ENCODE measurements at regions not wholly inside any gene's neighbourhood (a gene's known extent, or its start where the extent isn't known, plus 50 kb on each side); places are given as distances from the start of the nearest gene placed in this dataset.

- no peak for TF ChIP-seq CTCF (IDR thresholded peaks at IDR 0.05; ENCODE audit: extremely low read depth, low read depth, low read length)
- Histone ChIP-seq H2AFZ (ENCODE audit: low read length) (no peak overlapping the region), H3K4me2 (ENCODE audit: insufficient read depth, low read length) (no peak overlapping the region), H4K20me1 (ENCODE audit: insufficient read depth, low read length) (no peaks in the 10 kb centered on the region), H3K4me3 (ENCODE audit: insufficient read depth, low read length) (no peak overlapping the region), H3K9me3 (ENCODE audit: low read depth, low read length) (no peaks in the 10 kb centered on the region), H3K36me3 (ENCODE audit: insufficient read depth, low read length) (no peaks in the 10 kb centered on the region), H3K4me1 (ENCODE audit: insufficient read depth, low read length) (peaks cover 8% of the 10 kb centered on the region), H3K27ac (ENCODE audit: low read depth, low read length) (no peak overlapping the region), H3K27me3 (ENCODE audit: insufficient read depth, low read length) (no peaks in the 10 kb centered on the region), H3K79me2 (ENCODE audit: insufficient read depth, low read length) (no peaks in the 10 kb centered on the region)
- DNase-seq (ENCODE audit: insufficient read length, low spot score, missing footprints) = no peak
Observed at GRCh38 chr15:39438260-39438659, 142.6 kb upstream of the THBS1 start.

- no peak overlapping the region for H3K27ac ChIP-seq (ENCODE audit: low read depth, low read length)
- no peaks in the 10 kb centered on the region for H3K9me3 ChIP-seq (ENCODE audit: low read depth, low read length)
- H3K4me2 ChIP-seq (ENCODE audit: insufficient read depth, low read length) = no peak overlapping the region
- DNase-seq (ENCODE audit: insufficient read length, low spot score, missing footprints) = no peak
- no peak overlapping the region for H2AFZ ChIP-seq (ENCODE audit: low read length)
- no peak for TF ChIP-seq CTCF (IDR thresholded peaks at IDR 0.05; ENCODE audit: extremely low read depth, low read depth, low read length)
- H3K4me1 ChIP-seq (ENCODE audit: insufficient read depth, low read length) = peaks cover 8% of the 10 kb centered on the region
- no peaks in the 10 kb centered on the region for H3K79me2 ChIP-seq (ENCODE audit: insufficient read depth, low read length)
- no peak overlapping the region for H3K4me3 ChIP-seq (ENCODE audit: insufficient read depth, low read length)
- H3K36me3 ChIP-seq (ENCODE audit: insufficient read depth, low read length) = no peaks in the 10 kb centered on the region
- H4K20me1 ChIP-seq (ENCODE audit: insufficient read depth, low read length) = no peaks in the 10 kb centered on the region
- H3K27me3 ChIP-seq (ENCODE audit: insufficient read depth, low read length) = no peaks in the 10 kb centered on the region
Observed at GRCh38 chr15:39438799-39439592, 141.9 kb upstream of the THBS1 start.

GRCh38 chr15:39442898-39443297 is 138.0 kb upstream of the THBS1 start:
- no peaks in the 10 kb centered on the region for H4K20me1 ChIP-seq (ENCODE audit: insufficient read depth, low read length)
- H2AFZ ChIP-seq (ENCODE audit: low read length) = no peak overlapping the region
- H3K4me2 ChIP-seq (ENCODE audit: insufficient read depth, low read length) = no peak overlapping the region
- no peaks in the 10 kb centered on the region for H3K27me3 ChIP-seq (ENCODE audit: insufficient read depth, low read length)
- no peak for TF ChIP-seq CTCF (IDR thresholded peaks at IDR 0.05; ENCODE audit: extremely low read depth, low read depth, low read length)
- no peaks in the 10 kb centered on the region for H3K36me3 ChIP-seq (ENCODE audit: insufficient read depth, low read length)
- no peaks in the 10 kb centered on the region for H3K9me3 ChIP-seq (ENCODE audit: low read depth, low read length)
- peaks cover 5% of the 10 kb centered on the region for H3K4me1 ChIP-seq (ENCODE audit: insufficient read depth, low read length)
- H3K4me3 ChIP-seq (ENCODE audit: insufficient read depth, low read length) = no peak overlapping the region
- no peak overlapping the region for H3K27ac ChIP-seq (ENCODE audit: low read depth, low read length)
- no peaks in the 10 kb centered on the region for H3K79me2 ChIP-seq (ENCODE audit: insufficient read depth, low read length)
- DNase-seq (ENCODE audit: insufficient read length, low spot score, missing footprints) = no peak

- no peak overlapping the region for H2AFZ ChIP-seq (ENCODE audit: low read length)
- no peak for TF ChIP-seq CTCF (IDR thresholded peaks at IDR 0.05; ENCODE audit: extremely low read depth, low read depth, low read length)
Observed at GRCh38 chr15:39443659-39444219, 137.1 kb upstream of the THBS1 start.

More at GRCh38 chr15:39443659-39444219, 137.1 kb upstream of the THBS1 start:
- Histone ChIP-seq H3K4me2 (ENCODE audit: insufficient read depth, low read length) (no peak overlapping the region), H3K4me3 (ENCODE audit: insufficient read depth, low read length) (no peak overlapping the region), H3K27me3 (ENCODE audit: insufficient read depth, low read length) (no peaks in the 10 kb centered on the region), H4K20me1 (ENCODE audit: insufficient read depth, low read length) (no peaks in the 10 kb centered on the region), H3K9me3 (ENCODE audit: low read depth, low read length) (no peaks in the 10 kb centered on the region), H3K79me2 (ENCODE audit: insufficient read depth, low read length) (no peaks in the 10 kb centered on the region), H3K27ac (ENCODE audit: low read depth, low read length) (no peak overlapping the region), H3K4me1 (ENCODE audit: insufficient read depth, low read length) (peaks cover 5% of the 10 kb centered on the region), H3K36me3 (ENCODE audit: insufficient read depth, low read length) (no peaks in the 10 kb centered on the region)
- DNase-seq (ENCODE audit: insufficient read length, low spot score, missing footprints) = no peak

Data from osteoblast (primary cell).